NCI-H2171 (cell line): ENCODE measurements at regions not wholly inside any gene's neighbourhood (a gene's known extent, or its start where the extent isn't known, plus 50 kb on each side); places are given as distances from the start of the nearest gene placed in this dataset.
"Not testable (repeated sequence)": the region's sequence is repeated elsewhere in the genome, so short reads cannot be mapped to it uniquely, and the experiment has no call there.

ENCODE experiments used
- DNase-seq: peaks from one replicate; lab custom pipeline; 2025; lab: John Stamatoyannopoulos, UW

DNA sequence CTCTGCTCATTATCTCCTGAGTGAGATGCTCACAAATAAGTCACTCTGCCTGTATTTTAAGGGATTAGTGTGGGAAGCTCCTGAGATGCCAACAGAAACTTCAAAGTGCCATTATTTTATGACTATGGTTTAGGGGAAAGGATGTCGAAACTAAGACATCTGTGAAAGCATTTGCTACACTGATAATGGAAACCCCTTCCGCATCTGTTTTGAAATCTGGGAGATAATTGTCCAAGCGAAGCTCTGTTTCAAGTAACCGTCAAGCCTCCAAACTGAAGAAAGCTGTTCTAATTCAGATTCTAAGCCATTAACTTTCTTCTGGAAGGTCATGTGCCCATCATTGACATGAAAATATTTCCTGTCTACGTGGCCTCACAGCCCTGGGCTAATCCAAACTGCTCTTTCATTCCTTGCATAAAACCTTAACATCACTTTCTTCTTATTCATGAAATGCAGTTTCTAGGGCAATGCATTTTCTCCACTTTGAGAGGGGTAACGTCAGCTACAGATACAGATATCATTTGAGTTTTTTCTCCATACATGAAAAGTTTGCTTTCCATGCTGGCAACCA, 932.0 kb downstream of the C6orf118 start:
- no peak for DNase-seq

DNA sequence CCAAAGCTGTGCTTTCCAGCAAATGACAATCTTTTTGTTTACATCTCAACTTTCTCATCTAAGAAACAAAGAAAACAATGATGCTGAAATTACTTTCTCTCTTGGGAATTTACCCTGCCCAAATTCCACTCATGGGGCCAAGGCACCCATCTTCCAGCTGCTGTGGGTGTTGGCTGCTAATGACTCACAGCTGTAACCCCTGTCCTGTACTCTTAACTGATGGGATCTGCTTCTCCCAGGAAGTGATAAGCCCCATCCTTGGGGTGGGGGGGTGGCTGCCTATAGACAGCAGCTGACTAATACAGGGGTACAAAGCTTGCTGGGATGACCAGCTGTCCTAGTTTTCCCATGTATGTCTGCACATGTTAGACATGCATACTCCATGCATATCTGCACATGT, 938.6 kb downstream of the C6orf118 start:
- no peak for DNase-seq

DNA sequence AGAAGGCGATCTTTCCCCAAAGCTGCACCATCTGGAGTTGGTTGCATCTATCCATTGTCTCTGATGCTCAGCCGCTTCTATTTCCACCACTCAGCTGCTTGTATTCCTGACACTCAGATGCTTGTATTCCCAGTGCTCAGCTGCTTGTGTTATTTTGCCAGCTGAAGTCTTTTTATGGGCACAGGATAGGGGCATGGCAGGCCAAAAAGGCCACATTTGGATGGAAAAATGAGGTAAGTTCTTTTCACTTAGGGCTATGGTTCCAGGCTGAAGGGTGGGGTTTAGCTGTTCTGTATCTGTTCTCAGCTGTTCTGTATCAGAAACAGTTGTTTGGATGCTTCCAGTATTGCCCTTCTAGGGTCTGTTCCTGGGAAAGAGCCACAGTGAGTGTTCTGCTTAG, 944.9 kb downstream of the QKI start:
- no peak for DNase-seq

DNA sequence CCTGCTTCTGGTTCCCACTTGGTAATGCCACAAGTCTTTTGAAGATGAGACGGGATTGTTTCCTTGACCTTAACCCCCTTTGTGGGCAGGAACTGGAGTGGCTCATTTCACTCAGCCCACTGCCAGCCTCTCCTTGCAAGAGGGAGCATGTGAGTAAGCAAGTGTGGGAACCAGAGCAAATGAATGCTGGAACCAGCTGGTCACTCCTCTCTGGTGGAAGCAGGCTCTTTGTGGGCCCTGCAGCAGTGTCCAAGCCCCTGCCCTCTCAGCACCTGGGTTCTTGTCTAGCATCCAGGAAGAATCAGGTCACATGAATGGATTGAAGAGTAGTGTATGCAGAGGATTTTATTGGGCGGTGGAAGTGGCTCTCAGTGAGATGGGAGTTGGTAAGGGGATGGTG, 944.5 kb downstream of the QKI start:
- no peak for DNase-seq

DNA sequence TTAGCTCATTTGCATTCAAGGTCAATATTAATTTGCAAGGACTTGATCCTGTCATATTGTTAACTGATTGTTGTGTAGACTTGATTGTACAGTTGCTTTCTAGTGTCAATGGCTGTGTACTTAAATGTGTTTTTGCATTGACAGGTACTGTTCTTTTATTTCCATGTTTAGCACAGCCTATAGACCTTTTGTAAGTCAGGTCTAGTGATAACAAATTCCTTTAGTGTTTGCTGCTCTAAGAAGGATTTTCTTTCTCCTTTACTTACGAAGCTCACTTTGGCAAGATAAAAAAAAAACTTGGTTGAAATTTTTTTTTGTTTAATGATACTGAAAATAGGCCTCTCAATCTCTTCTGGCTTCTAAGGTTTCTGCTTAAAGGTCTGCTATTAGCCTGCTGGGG, 942.3 kb downstream of the QKI start:
- no peak for DNase-seq

DNA sequence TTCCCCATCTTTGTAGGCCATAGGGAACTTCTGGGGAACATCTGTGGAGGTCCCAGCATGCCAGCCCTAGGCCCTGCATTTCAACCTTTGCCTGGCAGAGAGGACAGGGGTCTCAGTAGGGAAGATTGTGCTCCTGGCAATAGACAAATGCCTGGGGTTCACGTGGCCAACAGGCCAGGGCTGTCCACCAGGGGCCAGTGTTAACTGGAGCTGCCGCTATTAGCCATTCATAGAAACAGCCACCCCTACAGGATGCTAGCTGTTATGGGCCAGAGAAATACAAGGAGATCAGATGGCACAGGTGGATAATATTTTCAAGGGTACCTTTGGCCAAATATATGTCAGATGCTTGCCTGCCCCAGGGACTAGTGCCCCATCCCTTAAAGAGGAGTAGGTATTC, 932.9 kb downstream of the QKI start:
- DNase-seq, result no peak

DNA sequence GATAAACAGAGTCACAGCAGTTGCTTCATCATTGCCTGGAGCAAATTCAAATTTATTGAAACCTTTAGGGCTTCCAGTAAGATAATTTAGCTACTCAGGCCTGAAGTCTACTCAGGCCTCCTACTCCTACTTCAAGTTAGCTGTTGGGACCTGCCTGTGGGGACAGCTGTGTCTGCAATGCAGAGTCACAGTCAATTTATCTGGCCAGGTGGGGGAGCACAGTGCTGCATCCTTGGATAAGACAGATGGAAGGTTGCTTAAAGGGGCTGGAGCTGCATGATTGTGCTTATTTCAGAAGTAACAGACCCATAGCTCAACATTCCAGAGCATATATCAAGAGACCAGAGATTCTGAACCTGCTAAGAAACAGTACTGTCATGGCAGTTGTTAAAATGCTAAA, 932.1 kb downstream of the QKI start:
- no peak for DNase-seq

DNA sequence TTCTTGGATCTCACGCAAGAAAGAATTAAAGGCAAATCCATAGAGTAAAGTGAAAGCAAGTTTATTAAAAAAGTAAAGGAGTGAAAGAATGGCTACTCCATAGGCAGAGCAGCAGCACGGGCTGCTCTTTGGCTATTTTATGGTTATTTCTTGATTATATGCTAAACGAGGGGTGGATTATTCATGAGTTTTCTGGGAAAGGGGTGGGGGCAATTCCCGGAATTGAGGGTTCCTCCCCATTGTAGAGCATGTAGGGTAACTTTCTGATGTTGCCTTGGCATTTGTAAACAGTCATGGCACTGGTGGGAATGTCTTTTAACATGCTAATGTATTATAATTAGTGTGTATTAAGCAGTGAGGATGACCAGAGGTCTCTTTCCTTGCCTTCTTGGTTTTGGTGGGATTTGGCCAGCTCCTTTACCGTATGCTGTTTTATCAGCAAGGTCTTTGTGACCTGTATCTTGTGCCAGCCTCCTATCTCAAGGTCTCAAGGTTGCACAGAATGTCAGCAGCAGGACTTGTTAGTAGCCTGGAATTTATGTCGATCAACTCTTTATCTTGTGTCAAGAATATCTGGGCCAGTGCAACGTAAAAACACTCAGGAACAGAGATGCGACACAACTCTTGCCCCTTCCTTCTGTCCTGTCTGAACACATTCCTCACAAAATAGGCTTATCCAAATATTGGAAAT, 931.4 kb downstream of the QKI start:
- DNase-seq, result no peak

DNA sequence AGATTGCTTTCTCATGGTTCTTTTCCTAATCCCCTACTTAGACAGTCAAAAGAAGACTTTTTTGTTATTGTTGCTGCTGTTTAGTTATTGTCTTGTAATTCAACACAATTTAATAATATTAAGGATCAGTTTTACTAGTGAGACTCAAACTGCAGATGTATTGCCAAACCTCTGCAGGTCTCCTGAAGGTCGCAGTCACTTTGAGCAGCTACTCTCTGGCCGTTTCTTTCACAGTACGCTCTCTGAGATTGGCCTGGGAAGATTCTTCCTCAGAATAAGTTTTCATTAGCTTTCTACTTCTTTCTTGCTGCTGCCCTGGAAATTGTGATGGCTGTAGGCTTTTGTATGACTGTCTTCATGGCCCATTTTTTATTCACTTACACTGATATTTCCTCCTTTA, 930.8 kb downstream of the QKI start:
- no peak for DNase-seq

DNA sequence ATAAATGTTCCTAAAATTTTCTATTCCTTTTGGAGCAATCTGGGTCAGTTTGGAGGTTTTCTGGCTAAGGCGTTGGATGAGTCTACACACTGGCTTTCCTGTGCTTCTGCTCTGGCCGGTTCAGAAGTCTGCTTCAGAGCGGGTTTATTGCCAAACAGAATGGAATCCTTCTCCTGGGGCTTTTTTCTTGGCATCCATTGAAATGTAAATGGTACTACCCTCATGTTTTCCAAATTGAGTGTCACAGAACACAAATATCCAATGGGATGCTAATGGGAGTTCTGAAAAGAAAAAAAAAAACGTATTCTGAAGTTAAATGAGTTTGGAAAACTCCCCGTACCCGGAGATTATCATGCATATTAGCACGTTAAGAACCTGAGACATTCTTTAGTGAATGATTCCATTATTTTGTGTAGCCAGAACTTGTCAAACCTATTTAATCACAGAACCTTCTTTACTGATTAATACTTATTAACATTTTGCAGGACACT, 930.3 kb downstream of the QKI start:
- DNase-seq, result no peak

DNA sequence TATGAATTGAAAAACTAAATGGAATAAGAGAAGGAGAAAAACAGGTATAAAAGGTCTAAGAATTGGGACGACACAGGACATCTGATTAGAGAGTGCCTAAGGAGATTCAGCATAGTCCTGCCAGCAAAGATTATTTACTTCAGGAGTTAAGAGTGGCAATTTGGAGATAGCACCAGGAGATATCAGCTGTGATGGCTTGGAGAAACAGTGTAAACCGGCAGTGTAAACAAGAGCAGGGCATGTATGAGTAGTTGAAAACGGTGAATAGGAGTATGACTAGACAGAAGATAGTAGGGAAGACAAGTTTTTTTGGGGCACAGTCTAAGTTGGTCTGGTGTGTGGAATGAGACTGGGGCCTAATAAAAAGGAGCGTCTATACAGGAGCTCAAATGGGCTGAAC, 924.9 kb downstream of the QKI start:
- not testable (repeated sequence) for DNase-seq

DNA sequence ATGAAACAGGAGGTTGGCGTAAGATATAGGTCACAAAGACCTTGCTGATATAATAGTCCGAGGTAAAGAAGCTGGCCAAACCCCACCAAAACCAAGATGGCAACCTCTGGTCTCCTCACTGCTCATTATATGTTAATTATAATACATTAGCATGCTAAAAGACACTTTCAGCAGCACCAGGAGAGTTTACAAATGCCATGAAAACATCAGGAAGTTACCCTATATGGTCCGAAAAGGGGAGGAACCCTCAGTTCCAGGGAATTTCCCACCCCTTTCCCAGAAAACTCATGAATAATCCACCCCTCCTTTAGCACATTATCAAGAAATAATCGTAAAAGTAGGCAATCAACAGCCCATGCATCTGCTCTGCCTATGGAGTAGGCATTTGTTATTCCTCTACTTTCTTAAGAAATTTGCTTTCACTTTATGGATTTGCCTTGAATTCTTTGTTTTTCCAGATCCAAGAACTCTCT, 923.4 kb downstream of the QKI start:
- no peak for DNase-seq

DNA sequence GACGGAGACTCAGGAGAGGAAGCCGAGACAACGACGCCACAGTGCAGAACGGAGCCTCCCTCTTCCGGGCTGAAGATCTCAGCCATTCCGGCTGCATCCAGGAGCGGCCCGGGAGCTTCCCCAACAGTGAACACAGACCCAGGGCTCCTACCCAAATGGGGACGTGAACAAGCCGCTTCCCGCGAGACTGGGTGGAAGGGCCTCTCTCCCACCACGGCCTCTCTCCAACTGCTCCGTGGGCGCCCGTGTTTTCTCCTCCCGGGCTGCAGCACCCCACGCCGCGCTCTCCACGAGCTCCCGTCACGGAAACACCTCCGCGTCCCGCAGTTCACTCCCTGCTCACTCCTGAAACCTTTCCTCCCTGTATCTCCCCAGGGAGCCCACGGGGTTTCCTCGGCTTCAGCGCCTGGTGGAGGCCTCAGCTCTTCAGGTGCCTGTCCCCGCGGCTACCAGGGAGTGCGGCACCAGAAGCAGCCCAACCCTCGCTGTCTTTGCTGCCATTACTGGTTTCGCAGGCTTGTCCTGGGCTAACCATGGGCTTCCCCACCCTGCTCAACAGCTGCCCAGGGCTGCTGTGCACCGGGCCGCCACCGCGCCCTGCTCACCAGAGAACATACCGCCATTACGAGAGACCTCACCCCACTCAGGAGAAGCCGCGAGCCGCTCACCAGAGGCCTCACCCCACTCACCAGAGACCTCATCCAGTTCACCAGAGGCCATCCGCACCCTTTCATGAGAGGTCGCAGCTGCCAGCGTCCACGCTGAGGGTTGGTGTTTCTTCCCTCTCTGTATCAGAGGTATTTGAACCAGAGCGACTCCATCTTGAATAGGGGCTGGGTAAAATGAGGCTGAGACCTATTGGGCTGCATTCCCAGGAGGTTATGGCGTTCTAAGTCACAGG, 922.8 kb downstream of the QKI start:
- DNase-seq, result no peak

DNA sequence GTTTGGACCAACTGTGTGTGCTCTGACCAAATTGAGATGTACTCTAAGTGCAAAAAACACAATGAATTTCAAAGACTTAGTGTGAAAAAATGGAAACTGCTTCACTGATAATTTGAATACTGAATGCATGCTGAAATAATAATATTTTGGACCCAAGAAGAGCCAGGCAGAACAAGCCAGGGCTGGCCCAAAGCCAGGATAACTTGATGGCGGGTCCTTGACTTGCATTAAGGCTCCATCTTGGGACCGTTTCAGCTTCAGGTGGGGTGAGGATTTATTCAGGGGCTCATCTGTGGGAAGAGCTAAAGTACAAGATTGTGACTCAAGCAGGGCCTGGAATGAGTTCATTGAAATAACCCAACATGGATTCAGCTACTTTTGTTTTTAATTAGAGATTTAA, 921.9 kb downstream of the QKI start:
- no peak for DNase-seq

DNA sequence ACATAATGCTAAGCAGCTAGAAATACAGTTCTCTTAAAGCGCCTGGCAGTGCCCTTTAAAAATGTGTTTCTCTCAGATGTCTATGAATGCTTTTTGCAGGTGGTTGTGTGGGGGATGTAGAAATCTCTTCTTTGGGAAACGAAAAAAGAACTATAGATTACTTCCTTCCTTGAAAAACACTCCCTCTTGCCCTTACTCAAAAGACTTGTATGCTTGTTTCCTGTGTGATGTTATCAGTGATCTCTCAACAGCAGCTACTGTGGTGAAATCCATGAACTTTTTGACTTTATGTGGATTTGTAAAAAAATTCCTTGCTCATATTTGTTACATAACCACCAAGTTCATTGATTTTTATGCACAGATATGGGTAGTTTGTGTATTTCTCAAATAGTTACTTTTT, 916.5 kb downstream of the QKI start:
- no peak for DNase-seq

DNA sequence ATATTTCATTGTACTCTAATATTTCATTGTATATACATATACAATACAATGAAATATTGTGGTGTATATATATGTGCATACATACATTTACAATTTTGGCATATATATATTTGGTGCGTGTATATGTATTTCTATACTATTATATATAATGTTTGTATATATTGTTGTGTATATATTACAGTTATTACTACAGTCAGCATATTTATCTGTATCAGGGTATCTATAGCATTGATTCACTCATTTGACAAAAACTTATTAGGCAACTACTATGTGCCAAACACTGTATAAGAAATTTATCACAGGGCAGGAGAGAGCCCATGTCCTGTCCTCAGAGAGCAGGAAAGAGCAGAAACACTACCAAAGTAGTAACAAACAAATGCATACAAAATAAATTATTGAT, 910.6 kb downstream of the QKI start:
- no peak for DNase-seq

DNA sequence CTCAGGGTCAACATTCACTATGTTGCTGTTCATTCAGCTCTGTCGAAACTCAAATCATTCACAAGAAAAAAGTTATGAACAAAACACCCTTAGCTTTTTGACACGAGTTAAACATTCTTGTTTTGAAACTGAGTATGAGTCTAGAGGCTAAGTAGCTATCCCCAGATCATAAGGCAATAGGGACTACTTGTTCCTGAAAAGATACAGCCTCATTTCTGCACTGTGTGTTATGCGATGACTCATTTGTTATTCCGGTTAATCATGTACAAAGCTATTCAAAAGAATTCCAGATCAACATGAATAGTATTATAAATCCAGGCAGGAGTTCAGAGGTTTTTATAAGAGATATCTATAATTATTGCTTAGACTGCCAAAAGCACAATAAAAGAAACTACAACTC, 908.0 kb downstream of the QKI start:
- DNase-seq, result no peak

DNA sequence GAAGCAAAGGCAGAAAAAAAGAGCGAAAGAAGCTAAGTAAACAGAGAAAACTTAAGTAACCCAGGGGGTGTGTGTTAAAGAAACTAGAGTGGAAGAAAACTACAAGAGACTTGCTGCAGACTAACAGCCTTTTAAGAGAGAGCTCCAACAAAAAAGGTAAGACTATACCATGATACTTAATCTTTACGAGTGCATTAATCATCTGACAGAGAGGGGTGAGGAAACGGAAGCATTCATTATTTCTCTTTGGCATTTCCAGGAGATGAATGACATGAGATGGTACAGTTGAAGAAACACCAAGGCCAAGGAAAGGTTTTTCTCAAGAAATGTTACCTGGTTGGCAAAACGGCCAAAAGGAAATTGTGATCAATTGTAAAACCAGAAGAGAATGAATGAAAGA, 906.8 kb downstream of the QKI start:
- no peak for DNase-seq

DNA sequence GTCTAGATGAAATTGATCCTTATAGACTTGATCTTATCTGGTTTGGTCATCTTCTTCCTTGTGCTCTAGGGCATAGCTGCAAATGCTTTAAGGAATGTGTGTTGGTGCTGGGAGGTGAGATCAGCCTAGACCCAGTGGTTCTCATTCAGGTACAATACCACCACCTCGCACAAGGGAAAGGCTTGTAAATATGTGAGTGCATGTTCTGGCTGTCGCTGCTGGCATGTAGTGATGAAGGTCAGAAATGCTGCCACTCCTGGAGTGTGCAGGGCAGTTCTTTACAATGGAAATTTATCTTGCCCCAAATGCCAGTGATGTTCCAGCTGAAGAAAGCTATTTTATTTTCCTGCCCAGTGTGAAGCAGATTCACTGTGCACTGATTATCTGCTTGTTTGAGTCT, 900.9 kb downstream of the QKI start:
- no peak for DNase-seq

DNA sequence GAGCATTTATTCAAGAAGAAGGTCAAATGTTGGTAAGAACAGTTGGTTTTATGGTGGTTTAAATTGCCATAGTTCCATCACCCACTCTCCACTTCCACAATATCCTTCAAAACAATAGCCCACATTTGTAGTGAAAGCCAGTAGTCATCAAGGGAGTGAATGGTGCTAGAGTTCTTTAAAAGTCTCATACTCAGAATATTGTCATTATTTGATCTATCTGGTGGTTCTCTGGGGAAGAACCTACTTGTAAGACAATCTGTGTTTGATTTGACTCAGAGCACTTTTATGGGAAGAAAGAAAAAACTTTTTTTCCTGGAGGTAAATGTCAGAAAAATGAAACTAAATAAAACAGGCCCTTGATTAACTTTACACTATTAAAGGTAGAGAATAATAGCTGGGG, 893.8 kb downstream of the QKI start:
- no peak for DNase-seq

DNA sequence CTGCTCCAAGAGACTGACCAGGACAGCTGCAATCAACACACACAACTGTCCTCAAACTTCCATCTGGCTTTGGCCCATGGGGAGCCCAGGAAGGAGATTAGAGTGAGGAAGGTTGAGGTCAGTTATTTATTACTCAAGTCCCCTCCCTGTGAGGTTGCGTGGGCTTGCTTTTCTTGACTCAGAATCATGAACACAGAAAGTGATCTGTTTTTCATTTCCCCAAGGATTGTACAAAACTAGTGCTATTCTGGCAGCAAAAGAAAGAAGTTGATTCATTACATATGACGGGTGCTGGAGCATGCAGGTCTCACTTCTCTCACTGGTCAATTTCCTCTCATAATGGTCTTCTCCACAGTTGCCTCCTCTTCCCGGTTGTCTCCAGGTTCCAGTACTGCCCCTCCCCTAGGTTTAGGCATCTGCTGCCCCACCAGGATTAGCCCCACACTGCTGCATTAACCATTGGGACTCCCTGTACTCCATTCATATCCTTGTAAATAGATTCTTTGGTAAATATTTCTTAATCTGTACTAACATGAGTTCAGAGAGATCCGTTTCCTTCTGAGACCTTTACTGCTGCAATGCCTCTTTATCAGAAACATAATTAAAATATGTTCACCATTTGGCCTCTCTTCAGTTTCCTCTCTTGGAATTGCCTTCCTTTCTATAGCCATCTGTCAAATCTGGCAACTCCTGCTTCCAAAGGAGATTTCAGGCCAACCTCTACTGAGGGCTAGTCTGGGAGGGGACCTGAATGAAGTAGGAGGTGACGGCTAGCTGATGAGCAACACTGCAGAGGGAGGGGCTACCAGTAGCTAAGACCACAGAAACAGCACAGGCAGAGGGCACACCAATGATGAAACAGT, 888.8 kb downstream of the QKI start:
- DNase-seq, result no peak

DNA sequence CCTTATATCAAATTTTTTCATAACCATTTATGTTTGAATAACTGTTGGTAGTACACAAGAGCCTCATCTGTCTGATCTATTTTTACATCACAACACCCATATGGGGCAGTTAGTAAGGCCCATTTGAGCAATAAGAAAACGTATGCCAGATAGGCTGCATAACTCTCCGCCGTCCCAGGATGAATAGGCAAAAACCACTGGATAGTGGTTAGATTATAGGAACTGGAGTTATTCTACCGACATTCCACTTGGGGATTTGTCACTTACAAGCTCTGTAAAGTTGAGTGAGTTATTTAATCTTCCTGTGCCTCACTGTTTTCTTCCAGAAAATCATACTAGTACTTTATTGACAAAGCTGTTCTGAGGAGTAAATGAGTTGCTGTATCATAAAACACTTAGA, 881.9 kb downstream of the QKI start:
- no peak for DNase-seq
